ENCODE measurements at regions not wholly inside any gene's neighbourhood (a gene's known extent, or its start where the extent isn't known, plus 50 kb on each side); places are given as distances from the start of the nearest gene placed in this dataset.

DNA sequence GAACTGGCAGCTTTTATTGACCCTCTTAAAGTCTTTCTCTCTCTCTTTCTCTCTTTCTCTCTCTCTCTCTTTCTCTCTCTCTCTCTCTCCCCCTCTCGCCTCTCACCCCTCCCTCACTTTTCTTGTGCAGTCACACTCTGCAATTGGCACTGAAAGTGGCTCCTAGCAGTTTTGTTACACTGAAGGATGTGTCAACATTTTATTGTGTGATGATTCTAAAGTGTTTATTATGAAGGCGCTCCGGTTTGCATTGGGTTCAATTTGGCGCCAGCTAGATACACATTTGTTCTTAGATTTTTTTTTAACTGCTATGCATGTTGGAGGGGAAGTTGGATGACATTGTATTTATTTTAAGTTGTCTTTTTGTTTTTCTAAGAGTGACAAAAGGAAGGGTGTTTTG, 64.0 kb upstream of the CHRM3 start:
- no peaks in the 10 kb centered on the region for H3K36me3 Mint-ChIP-seq (ENCODE audit: low read depth, unreplicated experiment)
- peaks cover 2% of the 10 kb centered on the region for H3K27me3 ChIP-seq (ENCODE audit: insufficient read depth, low read length)

DNA sequence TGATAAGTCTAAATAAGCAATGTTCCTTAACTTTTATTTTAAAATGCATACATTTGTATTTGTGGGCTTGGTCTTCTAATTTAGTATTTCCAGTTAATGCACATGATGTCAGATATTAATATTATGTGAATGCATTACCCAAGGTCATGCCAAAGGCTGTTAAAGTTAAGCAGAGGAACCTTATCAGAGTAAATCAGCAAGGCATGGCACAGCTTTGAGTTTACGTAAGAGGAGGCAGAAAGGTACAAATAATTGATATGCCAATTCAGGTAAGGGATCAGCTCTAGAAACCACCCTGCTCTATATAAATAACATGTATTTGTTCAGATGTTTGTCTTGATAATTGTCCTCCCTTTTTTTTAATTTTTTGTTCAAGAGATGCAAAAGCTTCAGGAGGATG, 64.5 kb upstream of the CHRM3 start:
- H3K9ac ChIP-seq (ENCODE audit: low read length) = no peak overlapping the region
- peaks cover 2% of the 10 kb centered on the region for H3K27me3 ChIP-seq (ENCODE audit: insufficient read depth, low read length)
- Mint-ChIP-seq H3K27me3 (ENCODE audit: low read depth, unreplicated experiment) (no peaks in the 10 kb centered on the region), H3K4me3 (ENCODE audit: unreplicated experiment) (no peak overlapping the region), H3K27ac (ENCODE audit: unreplicated experiment) (no peak overlapping the region), H3K9me3 (ENCODE audit: unreplicated experiment) (no peaks in the 10 kb centered on the region), H3K36me3 (ENCODE audit: low read depth, unreplicated experiment) (no peaks in the 10 kb centered on the region), H3K4me1 (ENCODE audit: low read depth, unreplicated experiment) (no peaks in the 10 kb centered on the region)
- no peaks in the 10 kb centered on the region for H3K79me2 ChIP-seq (ENCODE audit: insufficient read depth, low read length)
- no peaks in the 10 kb centered on the region for H3K36me3 ChIP-seq (ENCODE audit: insufficient read depth, low read length)
- no peaks in the 10 kb centered on the region for H3K4me1 ChIP-seq (ENCODE audit: insufficient read depth, low read length)
- no peak overlapping the region for H2AFZ ChIP-seq (ENCODE audit: low read depth, low read length)
- TF ChIP-seq, protein P1, sequence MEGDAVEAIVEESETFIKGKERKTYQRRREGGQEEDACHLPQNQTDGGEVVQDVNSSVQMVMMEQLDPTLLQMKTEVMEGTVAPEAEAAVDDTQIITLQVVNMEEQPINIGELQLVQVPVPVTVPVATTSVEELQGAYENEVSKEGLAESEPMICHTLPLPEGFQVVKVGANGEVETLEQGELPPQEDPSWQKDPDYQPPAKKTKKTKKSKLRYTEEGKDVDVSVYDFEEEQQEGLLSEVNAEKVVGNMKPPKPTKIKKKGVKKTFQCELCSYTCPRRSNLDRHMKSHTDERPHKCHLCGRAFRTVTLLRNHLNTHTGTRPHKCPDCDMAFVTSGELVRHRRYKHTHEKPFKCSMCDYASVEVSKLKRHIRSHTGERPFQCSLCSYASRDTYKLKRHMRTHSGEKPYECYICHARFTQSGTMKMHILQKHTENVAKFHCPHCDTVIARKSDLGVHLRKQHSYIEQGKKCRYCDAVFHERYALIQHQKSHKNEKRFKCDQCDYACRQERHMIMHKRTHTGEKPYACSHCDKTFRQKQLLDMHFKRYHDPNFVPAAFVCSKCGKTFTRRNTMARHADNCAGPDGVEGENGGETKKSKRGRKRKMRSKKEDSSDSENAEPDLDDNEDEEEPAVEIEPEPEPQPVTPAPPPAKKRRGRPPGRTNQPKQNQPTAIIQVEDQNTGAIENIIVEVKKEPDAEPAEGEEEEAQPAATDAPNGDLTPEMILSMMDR (IDR thresholded peaks at IDR 0.05; ENCODE audit: insufficient read depth, low read depth, low read length) = no peak
- TF ChIP-seq EZH2 (IDR thresholded peaks at IDR 0.05; ENCODE audit: insufficient read depth, low read length) = no peak
- H3K27ac ChIP-seq (ENCODE audit: low read depth, low read length) = no peak overlapping the region
- no peak for FAIRE-seq
- H3K4me3 ChIP-seq (ENCODE audit: insufficient read depth, low read depth, low read length) = no peak overlapping the region
- no peak overlapping the region for H3K4me2 ChIP-seq (ENCODE audit: low read length)
- no peak for DNase-seq (ENCODE audit: low read depth)
- H4K20me1 ChIP-seq (ENCODE audit: insufficient read depth, low read length) = no peaks in the 10 kb centered on the region
- H3K9me3 ChIP-seq (ENCODE audit: insufficient read depth, low read depth, low read length) = no peaks in the 10 kb centered on the region

More for the DNA sequence above, 64.0 kb upstream of the CHRM3 start:
- no peak overlapping the region for H3K4me3 Mint-ChIP-seq (ENCODE audit: unreplicated experiment)
- TF ChIP-seq EZH2 (IDR thresholded peaks at IDR 0.05; ENCODE audit: insufficient read depth, low read length) = no peak
- TF ChIP-seq, protein P1 (IDR thresholded peaks at IDR 0.05; ENCODE audit: insufficient read depth, low read depth, low read length) = no peak
- Histone ChIP-seq H3K4me3 (ENCODE audit: insufficient read depth, low read depth, low read length) (no peak overlapping the region), H3K4me1 (ENCODE audit: insufficient read depth, low read length) (no peaks in the 10 kb centered on the region), H4K20me1 (ENCODE audit: insufficient read depth, low read length) (no peaks in the 10 kb centered on the region), H2AFZ (ENCODE audit: low read depth, low read length) (no peak overlapping the region), H3K79me2 (ENCODE audit: insufficient read depth, low read length) (no peaks in the 10 kb centered on the region), H3K36me3 (ENCODE audit: insufficient read depth, low read length) (no peaks in the 10 kb centered on the region), H3K4me2 (ENCODE audit: low read length) (no peak overlapping the region), H3K27ac (ENCODE audit: low read depth, low read length) (no peak overlapping the region), H3K9me3 (ENCODE audit: insufficient read depth, low read depth, low read length) (no peaks in the 10 kb centered on the region), H3K9ac (ENCODE audit: low read length) (no peak overlapping the region)
- no peaks in the 10 kb centered on the region for H3K4me1 Mint-ChIP-seq (ENCODE audit: low read depth, unreplicated experiment)
- H3K27me3 Mint-ChIP-seq (ENCODE audit: low read depth, unreplicated experiment) = no peaks in the 10 kb centered on the region
- H3K9me3 Mint-ChIP-seq (ENCODE audit: unreplicated experiment) = no peaks in the 10 kb centered on the region
- DNase-seq (ENCODE audit: low read depth) = no peak
- FAIRE-seq = no peak
- H3K27ac Mint-ChIP-seq (ENCODE audit: unreplicated experiment) = no peak overlapping the region

DNA sequence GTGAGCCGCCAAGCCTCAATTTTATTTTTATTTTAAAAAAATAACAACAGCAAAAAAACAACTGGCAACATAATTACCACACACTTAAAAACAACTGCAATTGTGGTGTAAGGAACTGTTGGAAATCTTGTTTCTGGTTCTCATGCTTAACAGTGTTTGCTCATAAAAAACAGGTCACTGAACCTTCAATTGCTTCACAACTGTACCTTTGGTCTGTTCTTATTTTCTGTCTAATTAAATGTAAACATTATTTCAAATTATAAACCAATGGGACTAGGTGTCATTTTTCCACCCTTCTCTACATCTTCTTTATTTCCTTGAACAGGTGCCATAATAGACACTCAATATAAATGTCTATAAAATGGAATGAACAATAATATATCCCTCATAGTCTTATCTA, 68.4 kb upstream of the CHRM3 start:
- no peaks in the 10 kb centered on the region for H3K36me3 Mint-ChIP-seq (ENCODE audit: low read depth, unreplicated experiment)
- Histone ChIP-seq H3K4me3 (ENCODE audit: insufficient read depth, low read depth, low read length) (no peak overlapping the region), H3K4me2 (ENCODE audit: low read length) (no peak overlapping the region), H4K20me1 (ENCODE audit: insufficient read depth, low read length) (no peaks in the 10 kb centered on the region), H3K4me1 (ENCODE audit: insufficient read depth, low read length) (no peaks in the 10 kb centered on the region), H3K36me3 (ENCODE audit: insufficient read depth, low read length) (no peaks in the 10 kb centered on the region), H3K9me3 (ENCODE audit: insufficient read depth, low read depth, low read length) (no peaks in the 10 kb centered on the region), H3K9ac (ENCODE audit: low read length) (no peak overlapping the region), H3K27ac (ENCODE audit: low read depth, low read length) (no peak overlapping the region), H3K79me2 (ENCODE audit: insufficient read depth, low read length) (no peaks in the 10 kb centered on the region), H3K27me3 (ENCODE audit: insufficient read depth, low read length) (peaks cover 2% of the 10 kb centered on the region), H2AFZ (ENCODE audit: low read depth, low read length) (no peak overlapping the region)
- no peak for FAIRE-seq
- H3K4me3 Mint-ChIP-seq (ENCODE audit: unreplicated experiment) = no peak overlapping the region
- H3K4me1 Mint-ChIP-seq (ENCODE audit: low read depth, unreplicated experiment) = no peaks in the 10 kb centered on the region
- no peaks in the 10 kb centered on the region for H3K27me3 Mint-ChIP-seq (ENCODE audit: low read depth, unreplicated experiment)
- no peak for TF ChIP-seq EZH2 (IDR thresholded peaks at IDR 0.05; ENCODE audit: insufficient read depth, low read length)
- TF ChIP-seq, protein P1 (IDR thresholded peaks at IDR 0.05; ENCODE audit: insufficient read depth, low read depth, low read length) = no peak
- H3K27ac Mint-ChIP-seq (ENCODE audit: unreplicated experiment) = no peak overlapping the region
- H3K9me3 Mint-ChIP-seq (ENCODE audit: unreplicated experiment) = no peaks in the 10 kb centered on the region
- DNase-seq (ENCODE audit: low read depth) = no peak

Measured in astrocyte (in vitro differentiated cells and primary cell).